HEK293 (cell line): ENCODE measurements at regions not wholly inside any gene's neighbourhood (a gene's known extent, or its start where the extent isn't known, plus 50 kb on each side); places are given as distances from the start of the nearest gene placed in this dataset.

Experiments used
- ZNF561 ChIP-seq: fragments of 450-650 bp; IDR thresholded peaks from 2 replicates; pipeline ENCODE4 v1.5.1; 2018; ENCODE audit warnings: missing biosample characterization, missing genetic modification characterization, borderline replicate concordance
- ZNF624 ChIP-seq: fragments of 450-650 bp; formaldehyde crosslinking; IDR thresholded peaks from 2 replicates; pipeline ENCODE4 v1.5.1; 2017; ENCODE audit warnings: missing biosample characterization, missing genetic modification characterization
- TF ChIP-seq, protein P1 (sequence below): fragments of 450-650 bp; formaldehyde crosslinking; IDR thresholded peaks from 2 replicates; pipeline ENCODE4 v1.5.1; 2016; ENCODE audit warnings: missing biosample characterization, missing genetic modification characterization
- TF ChIP-seq, protein P2 (sequence below): fragments of 450-650 bp; formaldehyde crosslinking; IDR thresholded peaks from 2 replicates; pipeline ENCODE4 v1.5.1; 2016; ENCODE audit warnings: missing biosample characterization, missing genetic modification characterization

DNA sequence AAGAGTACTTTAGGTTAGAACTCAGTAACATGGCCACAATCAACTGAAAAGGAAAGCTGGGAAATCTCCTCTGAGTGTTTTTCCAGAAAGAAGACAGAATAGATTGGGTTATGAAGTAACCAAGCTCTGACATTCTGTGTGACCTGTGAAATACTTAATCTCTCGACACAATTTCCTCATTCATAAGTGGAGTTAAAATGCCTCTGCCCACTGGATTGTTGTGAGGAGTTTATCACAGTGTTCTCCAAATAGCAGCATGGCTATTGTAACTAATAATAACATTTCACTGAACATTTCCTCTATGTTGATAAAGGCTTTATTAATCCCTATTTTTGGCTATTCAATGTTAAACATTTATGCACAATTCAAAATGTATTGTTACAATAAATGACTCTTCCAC, 311.0 kb downstream of the GABRB2 start:
- TF ChIP-seq ZNF624, result no peak
- TF ChIP-seq ZNF561, result no peak
- TF ChIP-seq, protein P1, sequence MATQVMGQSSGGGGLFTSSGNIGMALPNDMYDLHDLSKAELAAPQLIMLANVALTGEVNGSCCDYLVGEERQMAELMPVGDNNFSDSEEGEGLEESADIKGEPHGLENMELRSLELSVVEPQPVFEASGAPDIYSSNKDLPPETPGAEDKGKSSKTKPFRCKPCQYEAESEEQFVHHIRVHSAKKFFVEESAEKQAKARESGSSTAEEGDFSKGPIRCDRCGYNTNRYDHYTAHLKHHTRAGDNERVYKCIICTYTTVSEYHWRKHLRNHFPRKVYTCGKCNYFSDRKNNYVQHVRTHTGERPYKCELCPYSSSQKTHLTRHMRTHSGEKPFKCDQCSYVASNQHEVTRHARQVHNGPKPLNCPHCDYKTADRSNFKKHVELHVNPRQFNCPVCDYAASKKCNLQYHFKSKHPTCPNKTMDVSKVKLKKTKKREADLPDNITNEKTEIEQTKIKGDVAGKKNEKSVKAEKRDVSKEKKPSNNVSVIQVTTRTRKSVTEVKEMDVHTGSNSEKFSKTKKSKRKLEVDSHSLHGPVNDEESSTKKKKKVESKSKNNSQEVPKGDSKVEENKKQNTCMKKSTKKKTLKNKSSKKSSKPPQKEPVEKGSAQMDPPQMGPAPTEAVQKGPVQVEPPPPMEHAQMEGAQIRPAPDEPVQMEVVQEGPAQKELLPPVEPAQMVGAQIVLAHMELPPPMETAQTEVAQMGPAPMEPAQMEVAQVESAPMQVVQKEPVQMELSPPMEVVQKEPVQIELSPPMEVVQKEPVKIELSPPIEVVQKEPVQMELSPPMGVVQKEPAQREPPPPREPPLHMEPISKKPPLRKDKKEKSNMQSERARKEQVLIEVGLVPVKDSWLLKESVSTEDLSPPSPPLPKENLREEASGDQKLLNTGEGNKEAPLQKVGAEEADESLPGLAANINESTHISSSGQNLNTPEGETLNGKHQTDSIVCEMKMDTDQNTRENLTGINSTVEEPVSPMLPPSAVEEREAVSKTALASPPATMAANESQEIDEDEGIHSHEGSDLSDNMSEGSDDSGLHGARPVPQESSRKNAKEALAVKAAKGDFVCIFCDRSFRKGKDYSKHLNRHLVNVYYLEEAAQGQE, result no peak
- TF ChIP-seq, protein P2, sequence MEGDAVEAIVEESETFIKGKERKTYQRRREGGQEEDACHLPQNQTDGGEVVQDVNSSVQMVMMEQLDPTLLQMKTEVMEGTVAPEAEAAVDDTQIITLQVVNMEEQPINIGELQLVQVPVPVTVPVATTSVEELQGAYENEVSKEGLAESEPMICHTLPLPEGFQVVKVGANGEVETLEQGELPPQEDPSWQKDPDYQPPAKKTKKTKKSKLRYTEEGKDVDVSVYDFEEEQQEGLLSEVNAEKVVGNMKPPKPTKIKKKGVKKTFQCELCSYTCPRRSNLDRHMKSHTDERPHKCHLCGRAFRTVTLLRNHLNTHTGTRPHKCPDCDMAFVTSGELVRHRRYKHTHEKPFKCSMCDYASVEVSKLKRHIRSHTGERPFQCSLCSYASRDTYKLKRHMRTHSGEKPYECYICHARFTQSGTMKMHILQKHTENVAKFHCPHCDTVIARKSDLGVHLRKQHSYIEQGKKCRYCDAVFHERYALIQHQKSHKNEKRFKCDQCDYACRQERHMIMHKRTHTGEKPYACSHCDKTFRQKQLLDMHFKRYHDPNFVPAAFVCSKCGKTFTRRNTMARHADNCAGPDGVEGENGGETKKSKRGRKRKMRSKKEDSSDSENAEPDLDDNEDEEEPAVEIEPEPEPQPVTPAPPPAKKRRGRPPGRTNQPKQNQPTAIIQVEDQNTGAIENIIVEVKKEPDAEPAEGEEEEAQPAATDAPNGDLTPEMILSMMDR, result no peak
